SK-N-SH (cell line): ENCODE measurements at regions not wholly inside any gene's neighbourhood (a gene's known extent, or its start where the extent isn't known, plus 50 kb on each side); places are given as distances from the start of the nearest gene placed in this dataset.
A peak's percentile ranks its signal among the peaks of the same experiment; 100 is the strongest.

Experiments used
- CTCF ChIA-PET: fragments of 300-600, 350-600 bp; formaldehyde crosslinking; extraction: SDS; loops from one replicate; lab custom pipeline; 2021; lab: Yijun Ruan, JAX
- POLR2A ChIA-PET: fragments of 350-600 bp; sonication (Branson Sonifier 250); formaldehyde crosslinking; extraction: SDS; loops from one replicate; lab custom pipeline; 2020; ENCODE audit warnings: antibody characterized with exemption, inconsistent platforms; lab: Yijun Ruan, JAX
- DNase-seq: peaks from one replicate; pipeline ENCODE4 v3.0.0; 2012
- H2AFZ ChIP-seq: fragments of 200-600 bp; sonication (generic); 2 replicates; pipeline ENCODE4 v1.8.1; 2016; ENCODE audit warnings: antibody characterized with exemption, mild to moderate bottlenecking, low read depth
- H3F3A ChIP-seq: fragments of 200-600 bp; sonication (generic); replicated peaks from 2 replicates; pipeline ENCODE3; 2016; ENCODE audit warnings: antibody characterized with exemption, mild to moderate bottlenecking; ENCODE audit not compliant: insufficient read depth
- H3K27ac ChIP-seq, 2 experiments: fragments of 200-500 bp in 1 of 2; fragments of 200-600 bp in 1 of 2; sonication (Bioruptor generic) in 1 of 2; sonication (generic), shearing (Covaris generic) in 1 of 2; 2 replicates each; pipeline versions ENCODE4 v1.5.1 to v1.6.1; 2014 to 2016; ENCODE audit warnings: low read depth in 2 of 2, inconsistent platforms in 1 of 2, low read length in 1 of 2, mild to moderate bottlenecking in 1 of 2, mixed read lengths in 1 of 2
- H3K27me3 ChIP-seq: fragments of 200-600 bp; sonication (generic), shearing (Covaris generic); 2 replicates; pipeline ENCODE4 v1.6.1; 2016; ENCODE audit warnings: mixed run types; ENCODE audit not compliant: insufficient read depth
- H3K36me3 ChIP-seq, 2 experiments: fragments of 200-500 bp in 1 of 2; fragments of 200-600 bp in 1 of 2; sonication (Bioruptor generic) in 1 of 2; sonication (generic) in 1 of 2; replicated peaks in 1 of 2; 2 replicates each; pipeline versions ENCODE3 to v1.5.1; 2014 to 2016; ENCODE audit warnings: low read length in 1 of 2, mild to moderate bottlenecking in 1 of 2; ENCODE audit not compliant: insufficient read depth in 2 of 2, control insufficient read depth in 1 of 2
- H3K4me1 ChIP-seq, 2 experiments: fragments of 200-500 bp in 1 of 2; fragments of 200-600 bp in 1 of 2; sonication (Bioruptor generic) in 1 of 2; sonication (generic), shearing (Covaris generic) in 1 of 2; 2 replicates each; pipeline versions ENCODE4 v1.5.1 to v1.6.1; 2014 to 2016; ENCODE audit warnings: low read depth in 1 of 2, low read length in 1 of 2, mixed run types in 1 of 2; ENCODE audit not compliant: insufficient read depth in 2 of 2, control insufficient read depth in 1 of 2
- H3K4me2 ChIP-seq: fragments of 200-600 bp; sonication (generic), shearing (Covaris generic); 2 replicates; pipeline ENCODE4 v1.6.1; 2017; ENCODE audit warnings: mixed run types
- H3K4me3 ChIP-seq, 2 experiments: fragments of 200-500 bp in 1 of 2; fragments of 200-600 bp in 1 of 2; sonication (Bioruptor generic) in 1 of 2; sonication (generic), shearing (Covaris generic) in 1 of 2; 2 replicates each; pipeline versions ENCODE4 v1.5.1 to v1.8.1; 2014 to 2016; ENCODE audit warnings: low read depth in 2 of 2, inconsistent platforms in 1 of 2, low read length in 1 of 2, mild to moderate bottlenecking in 1 of 2, mixed read lengths in 1 of 2, moderate library complexity in 1 of 2
- H3K79me2 ChIP-seq: fragments of 200-600 bp; sonication (generic); 2 replicates; pipeline ENCODE4 v1.8.1; 2017; ENCODE audit warnings: mild to moderate bottlenecking; ENCODE audit not compliant: insufficient read depth
- H3K9ac ChIP-seq: fragments of 200-600 bp; sonication (generic); 2 replicates; pipeline ENCODE4 v1.6.1; 2017; ENCODE audit warnings: mixed run types
- H3K9me2 ChIP-seq: fragments of 200-600 bp; sonication (generic); 2 replicates; pipeline ENCODE4 v1.6.1; 2017; ENCODE audit warnings: mixed run types
- H3K9me3 ChIP-seq: fragments of 200-600 bp; sonication (generic); 2 replicates; pipeline ENCODE4 v1.6.1; 2017; ENCODE audit warnings: mixed run types, mild to moderate bottlenecking, moderate library complexity
- H4K20me1 ChIP-seq: fragments of 200-600 bp; sonication (generic); 2 replicates; pipeline ENCODE4 v1.6.1; 2017; ENCODE audit warnings: mild to moderate bottlenecking, mixed run types; ENCODE audit not compliant: insufficient read depth
- EP300 ChIP-seq, 2 experiments: IDR thresholded peaks; 2 replicates each; pipeline versions ENCODE4 v1.4.0 to v1.6.1; 2012; ENCODE audit warnings: borderline replicate concordance in 1 of 2, low read depth in 1 of 2, low read length in 1 of 2
- FOXJ3 ChIP-seq: sonication (generic); formaldehyde crosslinking; IDR thresholded peaks from 2 replicates; pipeline ENCODE4 v1.5.1; 2020; ENCODE audit warnings: mild to moderate bottlenecking, missing genetic modification reagents
- GATA2 ChIP-seq: sonication (generic); formaldehyde crosslinking; IDR thresholded peaks from 2 replicates; pipeline ENCODE4 v1.5.0; 2020; ENCODE audit warnings: mild to moderate bottlenecking, missing genetic modification reagents
- IRF3 ChIP-seq: fragments of 150-350 bp; IDR thresholded peaks from 2 replicates; pipeline ENCODE4 v1.6.1; 2016; ENCODE audit warnings: mild to moderate bottlenecking, low read depth, low read length
- PBX3 ChIP-seq: IDR thresholded peaks from 2 replicates; pipeline ENCODE4; 2012
- POLR2AphosphoS5 ChIP-seq: IDR thresholded peaks from 2 replicates; pipeline ENCODE4 v1.6.1; 2012; ENCODE audit warnings: low read depth, low read length
- RAD21 ChIP-seq: IDR thresholded peaks from 2 replicates; pipeline ENCODE4 v1.6.1; 2012; ENCODE audit warnings: mild to moderate bottlenecking, low read length
- RXRA ChIP-seq: IDR thresholded peaks from 2 replicates; pipeline ENCODE4 v1.4.0; 2012; ENCODE audit warnings: low read depth, mild to moderate bottlenecking, borderline replicate concordance
- SIN3A ChIP-seq: IDR thresholded peaks from 2 replicates; pipeline ENCODE4 v1.6.1; 2012; ENCODE audit warnings: low read depth, mild to moderate bottlenecking, low read length, moderate library complexity, borderline replicate concordance
- TAF1 ChIP-seq: IDR thresholded peaks from 2 replicates; pipeline ENCODE4 v1.6.1; 2012; ENCODE audit warnings: low read depth, mild to moderate bottlenecking, low read length, moderate library complexity, borderline replicate concordance
- TCF12 ChIP-seq: IDR thresholded peaks from 2 replicates; pipeline ENCODE4 v1.4.0; 2012
- WGBS: methylation state at CpG from one replicate; pipeline ENCODE4 v1.1.6; 2017; ENCODE audit warnings: low lambda C conversion rate; 5-methylcytosine and 5-hydroxymethylcytosine counted together

- no peak for TF ChIP-seq FOXJ3 (CRISPR knock-in tag)
Measured at GRCh38 chr9:107193251-107193650, 89.8 kb upstream of the RAD23B start (continued).

- 33% methylated on average over 3 of the region's 3 CpGs for WGBS
- no peak for DNase-seq
- Histone ChIP-seq H3K4me1 (no peaks in the 10 kb centered on the region), H2AFZ (no peak overlapping the region), H3K4me2 (no peak overlapping the region), H3K79me2 (no peaks in the 10 kb centered on the region), H3K36me3 (no peaks in the 10 kb centered on the region), H4K20me1 (no peaks in the 10 kb centered on the region), H3K27ac (no peak overlapping the region), H3K27me3 (no peaks in the 10 kb centered on the region), H3K9me2 (no peaks in the 10 kb centered on the region), H3K9me3 (no peaks in the 10 kb centered on the region), H3K4me3 (no peak overlapping the region), H3K9ac (no peak overlapping the region), H3F3A (no peaks in the 10 kb centered on the region)
- CTCF ChIA-PET = no interaction called here
- TF ChIP-seq IRF3 (no peak), RXRA (no peak), RAD21 (no peak), EP300 (IDR thresholded peaks at IDR 0.05; ENCODE audit: borderline replicate concordance in 1 of 2, low read depth in 1 of 2, low read length in 1 of 2) (no peak), POLR2AphosphoS5 (no peak), SIN3A (no peak), GATA2 (CRISPR knock-in tag) (no peak)
- POLR2A ChIA-PET = no interaction called here
Measured at GRCh38 chr9:107198718-107199117, 84.4 kb upstream of the RAD23B start.

GRCh38 chr9:107208121-107208520 lies 75.0 kb upstream of the RAD23B start:
- Histone ChIP-seq H3K27me3 (no peaks in the 10 kb centered on the region), H3K79me2 (no peaks in the 10 kb centered on the region), H3K27ac (no peak overlapping the region), H3K4me1 (0 out of 4 replicates have a peak, but pooled peaks cover 0 to 1% of the 10 kb centered on the region in 2 experiments), H3K36me3 (no peaks in the 10 kb centered on the region), H3K9me3 (no peaks in the 10 kb centered on the region), H4K20me1 (no peaks in the 10 kb centered on the region), H3K9me2 (no peaks in the 10 kb centered on the region), H3K9ac (no peak overlapping the region), H3K4me3 (no peak overlapping the region), H2AFZ (peak overlapping the region; percentile 37; the same call in 1 of the 2 replicates), H3K4me2 (0 out of 2 replicates have a peak overlapping the region, but pooled peaks have one; percentile 25), H3F3A (no peaks in the 10 kb centered on the region)
- TF ChIP-seq TCF12 (peak; percentile 32; the same call in 1 of the 2 replicates), PBX3 (0 out of 2 replicates have a peak, but pooled peaks have one; percentile 26), RXRA (no peak; the same call in 1 of the 2 replicates), TAF1 (no peak), GATA2 (CRISPR knock-in tag) (no peak)
- WGBS = 44% methylated on average over 3 of the region's 3 CpGs
- DNase-seq = no peak
- POLR2A ChIA-PET = no interaction called here
- CTCF ChIA-PET = no interaction called here
